A549 (cell line): ENCODE measurements at regions not wholly inside any gene's neighbourhood (a gene's known extent, or its start where the extent isn't known, plus 50 kb on each side); places are given as distances from the start of the nearest gene placed in this dataset.

Source experiments
- CHD2 ChIP-seq: fragments of 150-350 bp; IDR thresholded peaks from 2 replicates; pipeline ENCODE4 v1.6.1; 2014; ENCODE audit warnings: low read length; ENCODE audit not compliant: partially characterized antibody
- EP300 ChIP-seq, 2 experiments: fragments of >200 bp; sonication (Bioruptor Twin); formaldehyde crosslinking; IDR thresholded peaks; 2 replicates in 1 of 2; 3 replicates in 1 of 2; pipeline ENCODE4 v1.6.1; 2016 to 2017
- HEYL ChIP-seq: fragments of 250-450 bp; sonication (Bioruptor Pico); IDR thresholded peaks from 2 replicates; pipeline ENCODE4 v1.8.0; 2021; ENCODE audit warnings: mild to moderate bottlenecking, moderate library complexity
- NFE2L2 ChIP-seq: fragments of 150-350 bp; conservative IDR thresholded peaks from 2 replicates; pipeline ENCODE4 v1.6.1; 2014; ENCODE audit warnings: low read length
- POLR2A ChIP-seq: IDR thresholded peaks from 2 replicates; pipeline ENCODE4 v1.6.1; 2012; ENCODE audit warnings: mild to moderate bottlenecking, low read length
- TF ChIP-seq, protein P1 (sequence below): fragments of >200 bp; sonication (Bioruptor Twin); formaldehyde crosslinking; IDR thresholded peaks from 3 replicates; pipeline ENCODE4 v1.5.1; 2016
- TF ChIP-seq, protein P2 (sequence below): fragments of 250-450 bp; sonication (Bioruptor Pico); IDR thresholded peaks from 2 replicates; pipeline ENCODE4 v1.5.0; 2020; ENCODE audit warnings: low read depth, mild to moderate bottlenecking, moderate library complexity

DNA sequence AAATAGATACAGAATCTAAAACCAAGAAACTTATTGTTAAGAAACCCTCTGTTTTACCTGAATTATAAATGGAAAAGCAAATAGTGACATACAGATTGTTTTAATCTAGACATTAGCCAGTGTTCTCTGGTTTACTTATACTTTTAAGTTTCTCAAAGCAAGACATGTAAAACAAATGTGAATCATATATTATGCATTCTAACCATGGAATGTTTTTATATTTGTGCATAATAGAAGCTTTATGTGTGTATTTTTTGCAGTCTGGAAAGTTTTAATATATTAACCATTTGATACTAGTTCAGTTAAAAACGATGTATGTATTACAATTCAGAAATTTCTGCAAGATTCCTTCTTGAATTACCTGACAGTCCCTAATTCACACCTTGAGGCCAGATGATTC lies 150.6 kb upstream of the TMEM72 start:
- TF ChIP-seq HEYL (no peak), CHD2 (no peak), NFE2L2 (no peak), EP300 (IDR thresholded peaks at IDR 0.05) (no peak), POLR2A (no peak)
- TF ChIP-seq, protein P1, sequence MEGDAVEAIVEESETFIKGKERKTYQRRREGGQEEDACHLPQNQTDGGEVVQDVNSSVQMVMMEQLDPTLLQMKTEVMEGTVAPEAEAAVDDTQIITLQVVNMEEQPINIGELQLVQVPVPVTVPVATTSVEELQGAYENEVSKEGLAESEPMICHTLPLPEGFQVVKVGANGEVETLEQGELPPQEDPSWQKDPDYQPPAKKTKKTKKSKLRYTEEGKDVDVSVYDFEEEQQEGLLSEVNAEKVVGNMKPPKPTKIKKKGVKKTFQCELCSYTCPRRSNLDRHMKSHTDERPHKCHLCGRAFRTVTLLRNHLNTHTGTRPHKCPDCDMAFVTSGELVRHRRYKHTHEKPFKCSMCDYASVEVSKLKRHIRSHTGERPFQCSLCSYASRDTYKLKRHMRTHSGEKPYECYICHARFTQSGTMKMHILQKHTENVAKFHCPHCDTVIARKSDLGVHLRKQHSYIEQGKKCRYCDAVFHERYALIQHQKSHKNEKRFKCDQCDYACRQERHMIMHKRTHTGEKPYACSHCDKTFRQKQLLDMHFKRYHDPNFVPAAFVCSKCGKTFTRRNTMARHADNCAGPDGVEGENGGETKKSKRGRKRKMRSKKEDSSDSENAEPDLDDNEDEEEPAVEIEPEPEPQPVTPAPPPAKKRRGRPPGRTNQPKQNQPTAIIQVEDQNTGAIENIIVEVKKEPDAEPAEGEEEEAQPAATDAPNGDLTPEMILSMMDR, result no peak
- TF ChIP-seq, protein P2, sequence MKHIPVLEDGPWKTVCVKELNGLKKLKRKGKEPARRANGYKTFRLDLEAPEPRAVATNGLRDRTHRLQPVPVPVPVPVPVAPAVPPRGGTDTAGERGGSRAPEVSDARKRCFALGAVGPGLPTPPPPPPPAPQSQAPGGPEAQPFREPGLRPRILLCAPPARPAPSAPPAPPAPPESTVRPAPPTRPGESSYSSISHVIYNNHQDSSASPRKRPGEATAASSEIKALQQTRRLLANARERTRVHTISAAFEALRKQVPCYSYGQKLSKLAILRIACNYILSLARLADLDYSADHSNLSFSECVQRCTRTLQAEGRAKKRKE (CRISPR knock-in tag), result no peak
